ENCODE measurements at regions not wholly inside any gene's neighbourhood (a gene's known extent, or its start where the extent isn't known, plus 50 kb on each side); places are given as distances from the start of the nearest gene placed in this dataset.

DNA sequence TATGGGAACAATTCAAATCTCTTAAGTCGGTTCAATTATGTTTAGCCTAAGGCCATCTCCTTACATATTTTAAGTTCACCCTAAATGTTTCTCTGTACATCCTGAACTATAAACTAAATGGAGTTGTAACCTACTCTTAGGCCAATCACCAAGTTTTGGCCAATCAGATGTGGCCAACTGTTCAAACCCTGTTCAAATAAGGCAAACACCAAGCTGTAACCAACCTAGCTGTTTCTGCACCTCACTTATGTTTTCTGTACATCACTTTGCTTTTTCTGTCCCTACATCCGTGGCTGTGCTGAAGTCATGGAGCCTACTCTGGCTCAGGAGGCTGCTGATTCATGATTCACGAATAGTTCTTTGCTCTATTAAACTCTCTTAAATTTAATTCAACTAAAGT, 165.3 kb downstream of the GASK1B start:
- DNase-seq (ENCODE audit: low spot score): no peak

DNA sequence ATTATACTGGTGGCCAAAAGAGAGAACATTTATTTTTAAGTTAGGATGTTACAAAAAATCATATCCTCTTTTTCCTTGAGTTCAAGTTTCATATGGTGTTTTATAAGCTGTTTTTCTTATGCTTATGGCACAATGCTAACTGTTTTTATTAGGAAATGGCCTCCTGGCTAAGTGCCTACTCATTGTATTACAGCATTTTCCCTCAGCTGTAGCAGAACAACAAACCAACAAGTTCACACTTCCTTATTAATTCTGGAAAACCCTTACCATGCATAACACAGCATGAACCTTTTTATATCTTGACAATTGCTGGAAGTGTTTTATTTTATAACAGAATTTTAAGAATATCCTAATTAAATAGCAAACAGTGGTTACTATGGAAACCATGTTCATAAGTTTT, 165.8 kb downstream of the GASK1B start:
- DNase-seq (ENCODE audit: low spot score): peak; percentile 35

- DNase-seq (ENCODE audit: low spot score): no peak
These were observed 167.8 kb downstream of the GASK1B start for GRCh38 chr4:158005021-158005420.

DNA sequence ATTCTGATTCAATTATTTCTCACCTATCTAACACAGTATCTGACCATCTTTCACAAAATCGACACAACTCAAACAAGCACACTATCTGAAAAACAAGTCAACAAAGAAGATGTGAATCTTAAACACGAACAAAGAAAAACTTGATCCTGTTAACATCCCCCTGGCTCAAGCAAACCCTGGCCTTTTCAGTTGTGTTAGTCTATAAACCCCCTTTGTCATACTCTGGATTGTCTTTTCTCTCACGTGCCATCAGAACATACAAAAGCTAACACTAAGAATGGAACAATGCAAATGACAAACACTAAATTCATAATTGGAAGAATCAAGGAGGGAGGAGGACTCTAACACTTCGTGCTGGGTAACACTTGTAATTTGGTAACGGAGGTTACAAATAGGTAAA, 168.7 kb downstream of the GASK1B start:
- no peak for DNase-seq (ENCODE audit: low spot score)

GRCh38 chr4:158003212-158003611, 169.6 kb downstream of the GASK1B start:
- no peak for DNase-seq (ENCODE audit: low spot score)

- DNase-seq (ENCODE audit: low spot score): no peak
These were observed 170.7 kb downstream of the GASK1B start for GRCh38 chr4:158002173-158002572.

- DNase-seq (ENCODE audit: low spot score): no peak
These were observed 171.1 kb downstream of the GASK1B start for GRCh38 chr4:158001756-158002155.

DNA sequence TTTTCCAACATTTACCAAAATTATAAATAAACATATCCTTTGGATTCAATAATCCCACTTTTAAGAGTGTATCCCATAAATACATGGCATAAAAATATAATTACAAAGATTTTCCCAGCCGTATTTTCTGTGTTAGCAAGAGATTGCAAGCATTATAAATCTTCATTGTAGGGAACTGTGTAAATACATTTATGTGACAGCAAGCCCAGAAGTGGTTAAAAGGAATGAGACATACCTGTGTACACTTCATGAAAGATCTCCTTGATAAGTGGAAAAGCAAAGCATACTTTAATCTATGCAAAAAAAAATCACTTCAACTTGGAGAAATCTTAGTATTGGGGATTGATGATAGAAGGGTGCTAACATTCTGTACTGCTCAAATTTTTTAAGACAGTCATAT, 173.1 kb downstream of the GASK1B start:
- no peak for DNase-seq (ENCODE audit: low spot score)

DNA sequence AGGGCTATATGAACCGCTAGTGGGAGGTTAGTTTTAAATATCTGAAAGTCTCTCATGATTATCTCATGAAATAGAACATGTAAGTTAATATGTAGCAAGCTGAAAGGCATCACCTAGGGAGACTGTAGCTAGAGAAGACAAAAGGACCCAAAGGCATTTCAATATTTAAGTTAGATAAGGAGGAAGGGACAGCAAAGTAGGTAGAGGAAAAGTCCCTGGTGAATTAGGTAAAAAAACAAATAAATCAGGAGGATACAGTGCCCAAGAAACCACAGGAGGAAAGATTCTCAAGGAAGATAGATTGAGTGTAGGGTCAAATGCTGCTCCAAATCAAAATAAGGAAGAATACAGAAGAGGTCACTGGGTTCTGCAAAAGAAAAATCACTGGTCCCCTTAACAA, 175.5 kb downstream of the GASK1B start:
- no peak for DNase-seq (ENCODE audit: low spot score)

GRCh38 chr4:157996061-157997028, 176.5 kb downstream of the GASK1B start:
- no peak for DNase-seq (ENCODE audit: low spot score)

- no peak for DNase-seq (ENCODE audit: low spot score)
These were observed 178.0 kb downstream of the GASK1B start for GRCh38 chr4:157994863-157995262.

DNA sequence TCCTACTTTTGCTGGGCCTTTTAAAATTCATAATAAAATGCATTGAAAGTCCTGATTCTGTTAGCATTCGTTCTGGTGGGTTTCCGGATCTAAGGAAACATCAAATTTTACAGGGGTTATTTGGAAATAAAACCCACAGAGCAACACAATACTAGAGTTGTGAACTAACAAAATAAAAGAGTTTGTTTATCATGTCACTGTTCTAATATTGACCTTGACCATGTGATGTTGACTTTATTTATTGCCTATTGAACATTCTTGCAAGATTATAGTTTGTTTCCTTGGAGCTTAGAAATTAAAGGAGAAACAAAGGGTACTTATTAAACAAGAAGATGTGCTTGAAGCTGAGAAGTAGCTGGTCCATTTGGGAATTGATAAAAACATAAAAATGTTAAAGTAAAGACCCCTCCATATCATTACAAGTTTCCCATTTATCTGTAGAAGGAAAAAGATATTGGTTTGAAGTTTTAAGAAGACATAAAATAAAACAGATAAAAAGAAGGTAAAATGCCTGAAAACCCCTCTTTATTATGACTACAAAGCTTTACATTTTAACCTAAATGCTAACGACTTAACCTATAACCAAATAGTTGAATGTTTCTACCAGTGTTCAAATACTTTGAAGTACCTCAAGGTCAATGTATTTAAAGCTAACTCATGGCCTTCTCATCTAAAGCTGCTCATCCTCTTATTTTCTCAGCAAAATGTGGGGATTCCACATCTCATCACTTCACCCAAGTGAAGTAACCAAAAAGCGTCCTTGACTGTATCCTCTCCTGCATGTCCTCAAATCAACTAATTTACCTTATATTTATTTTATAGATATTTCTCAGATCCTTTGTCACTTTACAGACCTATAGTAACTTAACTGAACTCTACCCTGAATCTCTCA, 179.6 kb downstream of the GASK1B start:
- DNase-seq (ENCODE audit: low spot score): no peak

GRCh38 chr4:157992038-157992705, 180.7 kb downstream of the GASK1B start:
- peak; percentile 89 for DNase-seq (ENCODE audit: low spot score)

GRCh38 chr4:157988641-157989040, 184.2 kb downstream of the GASK1B start:
- no peak for DNase-seq (ENCODE audit: low spot score)

DNA sequence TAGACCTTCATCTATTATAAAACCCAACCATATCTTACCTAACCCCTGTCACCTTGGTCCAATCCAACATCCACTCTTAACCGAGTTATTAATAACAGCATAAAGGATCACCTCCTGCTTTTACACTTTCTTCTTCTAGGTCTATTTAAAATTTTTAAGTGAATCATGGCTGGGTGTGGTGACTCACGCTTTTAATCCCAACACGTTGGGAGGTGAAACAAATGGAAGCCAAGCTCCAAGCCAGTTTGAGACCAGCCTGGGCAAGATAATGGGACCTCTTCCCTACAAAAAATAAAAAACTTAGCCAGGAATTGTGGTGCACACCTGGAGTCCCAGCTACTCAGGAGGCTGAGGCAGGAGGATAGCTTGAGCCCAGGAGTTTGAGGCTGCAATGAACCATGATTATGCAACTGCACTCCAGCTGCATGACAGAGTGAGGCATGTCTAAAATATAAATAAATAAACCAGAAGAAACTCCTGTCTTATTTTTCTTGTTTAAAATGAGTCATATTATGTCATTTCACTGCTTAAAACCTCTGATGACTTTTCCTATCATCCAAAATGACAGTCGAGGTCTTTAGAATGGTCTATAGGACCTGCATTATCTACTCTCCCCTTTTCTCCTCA, 188.4 kb downstream of the GASK1B start:
- no peak for DNase-seq (ENCODE audit: low spot score)

DNA sequence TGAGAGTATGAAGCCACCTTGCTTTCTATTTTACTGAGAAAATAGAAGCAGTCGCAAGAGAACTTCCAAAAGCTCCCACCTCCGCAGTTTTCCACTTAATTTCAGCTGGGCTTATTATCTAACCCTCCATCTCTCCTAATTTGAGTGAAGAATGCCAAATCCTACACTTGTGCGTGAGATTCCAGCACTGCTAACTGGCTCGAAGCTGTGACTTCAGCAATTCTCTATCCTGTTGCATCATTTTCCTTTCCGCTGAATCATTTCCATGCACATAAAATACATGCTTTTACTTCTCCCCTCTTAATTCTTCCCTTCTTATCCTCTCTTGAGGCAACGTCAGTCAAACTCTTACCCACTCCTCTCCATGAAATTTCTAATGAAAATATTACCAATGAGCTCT, 189.5 kb downstream of the GASK1B start:
- no peak for DNase-seq (ENCODE audit: low spot score)

GRCh38 chr4:157980158-157980557, 192.7 kb downstream of the GASK1B start:
- DNase-seq (ENCODE audit: low spot score): no peak

DNA sequence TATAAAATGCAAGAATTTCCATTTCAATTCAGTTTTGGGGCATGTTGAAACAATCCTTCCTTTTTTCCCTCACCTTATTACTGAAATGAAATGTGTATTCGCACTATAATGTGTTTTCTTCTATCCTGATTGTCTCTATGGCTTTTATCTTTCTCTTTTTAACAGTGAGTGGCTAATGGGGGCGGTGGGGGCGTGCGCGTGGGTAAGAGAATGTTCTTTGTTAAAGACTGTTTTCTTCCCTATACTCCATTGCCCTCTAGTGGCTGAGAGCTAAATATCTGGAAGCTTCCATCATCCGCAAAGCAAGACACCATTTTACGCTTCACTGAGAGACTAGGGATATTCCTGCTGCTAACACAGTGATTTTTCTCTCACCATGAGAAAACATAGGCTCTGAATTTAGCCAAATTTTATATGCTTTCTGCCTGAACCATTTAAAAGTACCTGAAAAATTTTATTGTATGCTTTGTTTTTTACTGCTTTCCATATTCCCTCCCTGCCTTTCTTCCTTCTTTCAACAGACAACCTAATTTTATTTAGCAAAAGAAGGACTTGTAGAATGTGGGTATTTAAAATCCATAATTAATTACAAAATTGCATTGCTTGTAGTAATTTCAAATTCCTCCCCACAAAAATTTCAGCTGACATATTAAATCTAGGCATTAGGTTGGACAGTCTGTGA, 194.0 kb downstream of the GASK1B start:
- DNase-seq (ENCODE audit: low spot score): peak; percentile 90

DNA sequence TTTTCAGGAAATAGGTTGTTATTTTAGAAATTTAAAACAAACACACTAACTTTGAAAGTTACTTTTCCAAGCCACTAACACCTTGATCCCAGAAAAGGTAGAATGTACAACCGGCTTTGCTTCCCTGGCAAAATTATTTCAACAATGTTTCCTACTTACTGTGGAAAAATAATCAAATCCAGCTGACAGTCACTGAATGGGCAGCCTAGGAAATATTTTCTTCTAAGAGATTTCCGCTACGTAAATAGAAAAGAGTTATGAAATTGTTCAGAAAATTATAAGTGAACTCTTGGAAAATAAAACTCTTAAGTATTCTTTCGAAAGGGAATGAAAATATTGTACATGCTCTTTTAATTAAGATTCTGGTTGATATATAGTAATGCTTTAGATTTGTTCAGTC, 195.7 kb downstream of the GASK1B start:
- DNase-seq (ENCODE audit: low spot score): no peak

GRCh38 chr4:157973297-157973696, 199.5 kb downstream of the GASK1B start:
- DNase-seq (ENCODE audit: low spot score): no peak

DNA sequence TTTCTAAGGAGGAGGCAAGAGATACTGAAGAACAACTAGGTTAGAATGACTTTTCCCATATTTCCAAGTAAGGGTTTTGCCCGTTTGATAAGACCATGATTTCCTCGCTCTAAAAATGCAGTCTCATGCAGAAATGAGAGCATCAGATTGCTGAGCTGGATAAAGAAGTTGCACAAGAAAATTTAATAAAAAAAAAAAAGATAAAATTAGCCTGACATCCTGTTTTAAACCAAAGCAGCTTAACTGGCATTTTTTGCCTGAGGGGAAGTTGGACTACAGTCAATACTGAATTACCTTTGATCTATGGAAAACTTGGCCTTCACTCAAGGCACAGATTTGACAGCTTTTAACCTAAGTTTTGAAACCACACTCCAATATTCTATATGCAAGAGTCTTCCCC, 208.4 kb downstream of the GASK1B start:
- no peak for DNase-seq (ENCODE audit: low spot score)

All from Ammon's horn (tissue), 1 donor.